HG03469 (cell line): ENCODE measurements at regions not wholly inside any gene's neighbourhood (a gene's known extent, or its start where the extent isn't known, plus 50 kb on each side); places are given as distances from the start of the nearest gene placed in this dataset.
A peak's percentile ranks its signal among the peaks of the same experiment; 100 is the strongest.

ENCODE experiments used
- ATAC-seq: cut with Tn5 transposase; IDR thresholded peaks from one replicate; pipeline ENCODE4 v1.9.1; 2021; ENCODE audit warnings: mild to moderate bottlenecking, moderate library complexity, moderate number of reproducible peaks; ENCODE audit not compliant: unreplicated experiment

DNA sequence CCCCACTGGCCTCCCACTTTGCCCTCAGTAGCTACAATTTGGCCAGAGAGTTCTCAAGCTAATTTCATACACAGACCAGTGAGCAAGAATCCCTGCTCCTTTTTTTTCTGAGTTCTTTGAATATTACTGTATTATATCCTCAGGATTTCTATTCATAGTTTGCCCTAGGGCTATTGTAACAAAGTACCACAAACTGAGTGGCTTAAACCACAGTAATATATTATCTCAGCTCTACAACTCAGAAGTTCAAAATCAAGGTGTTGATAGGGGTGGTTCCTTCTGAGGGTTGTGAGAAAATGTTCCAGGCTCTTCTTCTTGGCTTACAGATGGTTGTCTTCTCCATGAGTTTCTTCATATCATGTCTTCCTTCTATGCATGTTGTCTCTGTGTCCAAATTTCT, 289.4 kb upstream of the ESRRG start:
- no peak for ATAC-seq

DNA sequence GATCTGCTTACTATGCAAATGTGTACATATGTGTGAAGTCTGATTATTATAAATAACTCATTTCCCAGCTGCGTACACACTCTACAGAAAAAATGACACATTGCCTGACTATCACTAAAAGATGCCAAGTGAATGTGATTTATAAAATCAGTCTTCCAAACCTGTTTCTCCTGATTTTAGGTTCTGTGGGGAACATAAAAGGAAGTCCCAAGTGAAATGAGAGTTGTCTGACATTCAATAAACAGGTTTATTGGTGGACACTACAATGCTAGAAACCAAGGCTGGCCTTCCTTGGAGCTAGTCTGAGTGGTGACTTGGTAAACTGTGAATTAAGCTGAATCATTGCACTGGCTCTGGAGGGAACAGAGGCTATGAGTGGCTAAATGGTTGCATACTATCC, 287.9 kb upstream of the ESRRG start:
- no peak for ATAC-seq

DNA sequence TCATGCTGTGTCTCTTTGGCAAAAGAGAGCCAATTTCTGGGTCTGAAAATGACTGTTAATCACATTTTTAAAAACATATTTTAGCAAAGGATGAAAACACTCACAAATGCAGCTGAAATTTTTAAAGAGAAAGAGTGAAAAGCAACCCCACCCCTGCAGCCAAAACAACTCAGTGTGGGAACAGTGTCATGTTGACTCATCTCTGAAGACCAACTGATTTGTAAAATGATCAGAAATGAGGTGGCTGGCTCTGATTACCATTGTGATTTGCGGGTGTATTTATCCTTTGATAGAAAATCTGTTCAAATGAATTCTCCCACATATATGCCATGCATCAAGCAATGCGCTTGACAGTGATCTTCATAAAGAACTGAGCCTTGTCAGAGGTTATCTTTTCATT, 287.0 kb upstream of the ESRRG start:
- ATAC-seq, result no peak

DNA sequence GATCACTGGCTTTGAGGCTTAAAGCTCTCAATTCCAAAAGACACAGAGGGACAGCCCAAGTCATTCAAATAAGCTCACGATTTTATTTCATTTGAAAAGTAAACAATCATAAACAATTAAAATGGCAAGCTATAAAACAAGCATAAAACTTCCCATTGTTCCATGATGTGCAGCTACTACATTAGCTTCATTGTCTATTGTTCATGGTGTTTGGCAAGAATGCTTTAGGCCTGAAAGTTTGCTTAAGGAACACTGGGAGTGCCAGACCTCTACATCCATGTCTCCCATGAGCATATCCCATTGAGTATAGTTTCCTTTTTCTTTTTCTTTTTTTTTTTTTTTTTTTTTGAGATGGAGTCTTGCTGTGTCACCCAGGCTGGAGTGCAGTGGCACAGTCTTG, 286.1 kb upstream of the ESRRG start:
- ATAC-seq, result no peak

DNA sequence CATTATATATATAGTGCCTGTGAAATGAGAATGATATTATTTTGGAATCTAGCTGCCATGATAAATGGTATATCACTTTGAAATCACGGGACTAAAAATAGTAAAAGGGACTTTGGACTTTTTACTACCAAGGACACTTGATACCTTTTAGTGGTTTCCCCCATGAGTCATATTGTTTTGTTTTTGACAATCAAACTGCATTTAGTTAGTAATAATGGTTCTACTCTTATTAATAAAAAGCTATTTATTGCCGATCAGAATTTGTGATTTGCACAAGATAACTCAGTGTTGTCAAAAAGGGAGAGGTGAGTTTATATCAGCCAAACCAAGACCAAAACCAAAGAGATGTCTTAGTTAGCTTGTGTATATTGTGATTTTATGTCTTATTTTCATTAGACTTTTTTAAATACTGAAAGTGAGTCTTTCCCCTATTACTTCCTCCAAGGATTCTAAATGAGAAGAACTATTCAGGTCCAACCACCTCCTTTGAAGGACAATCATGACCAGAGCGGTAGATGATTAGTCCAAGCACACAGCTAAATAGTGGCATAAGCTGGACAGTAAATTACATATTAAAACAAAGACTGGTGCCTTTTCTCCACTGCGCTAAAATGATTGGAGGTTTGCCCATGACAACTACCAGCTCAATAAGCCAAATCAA, 281.7 kb upstream of the ESRRG start:
- ATAC-seq, result peak; percentile 53

DNA sequence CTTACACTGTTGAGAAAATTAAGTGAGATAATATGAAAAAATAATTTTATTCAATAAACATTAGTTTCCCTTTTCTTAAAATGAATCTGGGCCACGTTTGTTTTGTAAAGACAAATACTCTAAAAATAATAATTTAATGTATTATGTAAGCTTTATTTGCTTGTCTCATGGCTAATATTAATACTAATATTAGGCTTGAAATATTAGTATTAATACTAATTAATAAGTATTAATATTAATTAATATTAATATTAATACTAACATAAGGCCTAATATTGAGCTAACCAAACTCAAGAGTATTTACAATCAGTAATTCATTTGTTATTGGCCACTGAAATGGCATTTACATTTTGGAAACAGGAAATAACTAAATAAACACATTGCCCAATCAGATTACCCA, 280.1 kb upstream of the ESRRG start:
- no peak for ATAC-seq

DNA sequence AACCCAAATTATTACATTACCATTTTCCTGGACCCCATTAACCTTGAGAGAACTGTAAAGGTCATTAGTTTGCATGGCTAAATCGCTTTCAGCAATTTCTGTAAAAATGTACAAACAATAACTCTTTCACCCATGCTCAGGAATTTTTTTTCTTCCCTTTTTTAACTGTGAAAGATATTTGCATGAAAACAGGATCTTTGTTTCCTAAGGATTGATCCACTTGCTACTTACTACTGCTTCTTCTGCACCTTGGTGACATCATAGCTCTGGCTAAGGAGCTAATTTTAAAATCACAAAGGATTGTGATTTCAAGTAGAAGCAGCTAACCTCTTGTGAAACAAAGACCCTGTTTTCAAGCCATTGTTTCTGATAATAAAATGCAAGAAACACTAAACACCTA, 274.6 kb upstream of the ESRRG start:
- no peak for ATAC-seq

DNA sequence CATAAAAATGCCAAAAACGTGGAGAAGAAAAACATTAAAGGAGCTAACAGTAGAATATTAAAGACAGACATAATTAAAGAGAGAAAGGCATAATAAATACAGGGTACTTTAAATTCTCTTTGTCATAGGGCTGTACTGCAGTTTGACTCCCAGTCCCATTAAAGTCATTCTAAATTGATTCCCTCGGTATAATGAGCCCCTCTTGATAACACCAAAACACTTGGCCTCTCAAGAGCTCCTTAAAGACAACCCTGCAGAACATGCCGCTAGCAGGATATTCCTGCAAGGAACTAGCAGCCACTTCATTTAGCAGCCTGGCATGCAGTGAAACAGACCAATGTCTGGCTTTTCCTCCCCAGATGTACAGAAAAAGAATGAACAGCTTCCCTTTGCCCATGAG, 273.8 kb upstream of the ESRRG start:
- no peak for ATAC-seq

DNA sequence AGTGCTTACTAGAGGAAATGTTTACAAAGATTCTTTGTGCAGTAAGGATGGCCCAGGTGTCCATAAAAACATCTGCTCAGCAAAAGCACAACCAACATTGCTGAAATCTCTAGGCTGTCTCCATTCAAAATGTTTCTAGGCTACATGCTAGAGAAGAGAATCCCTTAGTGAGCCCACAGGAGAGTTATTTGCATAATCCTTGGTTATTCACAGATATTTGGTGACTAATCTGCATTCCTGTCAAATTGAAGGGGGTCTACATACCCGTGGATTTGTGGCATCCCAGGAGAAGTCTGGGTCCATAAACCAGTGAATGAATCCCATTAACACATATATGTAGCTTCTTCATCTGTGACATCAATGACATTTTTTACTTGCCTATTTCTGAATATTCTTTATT, 261.3 kb upstream of the ESRRG start:
- no peak for ATAC-seq

DNA sequence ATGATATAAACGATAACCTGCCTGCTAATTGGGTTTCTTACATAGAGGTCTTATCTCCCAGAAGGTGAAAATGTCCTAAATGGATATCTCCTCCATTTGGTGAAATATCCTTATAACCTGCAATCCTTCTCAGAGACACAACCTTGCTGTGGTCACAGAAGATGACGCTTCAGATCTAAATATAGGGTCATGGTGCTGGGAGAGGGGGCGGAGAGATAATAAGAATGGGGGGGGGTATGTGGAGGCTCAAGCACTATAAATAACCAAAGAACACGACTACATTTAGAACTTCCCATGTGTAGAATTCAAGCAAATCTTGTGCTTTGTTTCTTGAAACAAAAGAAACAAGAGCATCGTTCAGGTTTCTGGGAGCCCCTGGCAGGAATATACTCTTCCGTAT, 260.6 kb upstream of the ESRRG start:
- no peak for ATAC-seq

DNA sequence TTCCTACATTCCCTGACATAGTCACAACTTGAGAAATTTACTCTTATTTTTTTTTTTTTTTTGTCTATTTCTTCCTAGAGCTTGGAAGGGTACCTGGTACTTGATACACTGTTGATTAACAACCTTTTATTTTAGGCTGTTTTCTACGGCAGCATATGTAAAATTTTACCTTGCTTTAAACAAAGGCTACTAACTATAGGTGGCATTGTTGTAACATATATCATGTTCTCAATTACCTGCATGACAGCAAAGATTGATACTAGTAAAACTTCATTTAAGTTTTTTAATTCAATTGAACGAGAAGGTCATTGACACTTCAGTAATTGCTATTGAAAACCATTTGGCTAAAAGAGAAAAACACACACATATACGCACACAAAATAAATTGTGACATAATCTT, 238.3 kb upstream of the ESRRG start:
- ATAC-seq, result no peak

DNA sequence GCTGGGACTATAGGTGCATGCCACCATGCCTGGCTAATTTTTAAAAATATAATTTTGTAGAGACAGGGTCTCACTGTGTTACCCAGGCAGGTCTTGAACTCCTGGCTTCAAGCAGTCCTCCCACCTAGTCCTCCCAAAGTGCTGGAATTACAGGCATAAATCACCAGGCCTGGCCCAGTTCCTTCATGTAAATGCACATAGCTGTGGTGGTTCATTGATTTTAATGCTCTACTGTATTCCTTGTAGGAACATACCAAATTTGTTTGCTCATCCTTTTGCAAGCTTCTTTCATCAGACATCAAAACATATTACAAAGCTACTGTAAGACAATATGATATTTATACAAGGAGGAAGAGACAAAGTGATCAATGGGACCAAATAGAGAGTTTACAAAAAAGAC, 237.5 kb upstream of the ESRRG start:
- ATAC-seq, result no peak

DNA sequence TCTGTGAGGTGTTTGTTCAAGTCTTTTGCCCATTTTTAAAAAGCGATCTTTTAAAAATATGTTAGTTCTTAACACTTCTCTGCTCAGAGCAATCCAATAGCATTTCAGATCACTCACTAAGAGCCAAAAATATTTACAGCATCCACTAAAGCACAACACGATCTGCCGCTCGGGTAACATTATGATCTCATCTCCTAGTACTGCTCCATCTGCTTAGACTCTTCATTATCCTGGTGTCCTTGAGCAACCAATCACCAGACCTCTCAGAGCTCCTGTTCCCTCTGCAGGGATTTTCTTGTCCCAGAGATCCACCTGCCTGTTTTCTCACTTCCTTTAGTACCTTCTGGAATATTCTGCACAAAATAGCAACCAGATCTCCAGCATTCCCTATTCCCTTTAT, 235.3 kb upstream of the ESRRG start:
- no peak for ATAC-seq

DNA sequence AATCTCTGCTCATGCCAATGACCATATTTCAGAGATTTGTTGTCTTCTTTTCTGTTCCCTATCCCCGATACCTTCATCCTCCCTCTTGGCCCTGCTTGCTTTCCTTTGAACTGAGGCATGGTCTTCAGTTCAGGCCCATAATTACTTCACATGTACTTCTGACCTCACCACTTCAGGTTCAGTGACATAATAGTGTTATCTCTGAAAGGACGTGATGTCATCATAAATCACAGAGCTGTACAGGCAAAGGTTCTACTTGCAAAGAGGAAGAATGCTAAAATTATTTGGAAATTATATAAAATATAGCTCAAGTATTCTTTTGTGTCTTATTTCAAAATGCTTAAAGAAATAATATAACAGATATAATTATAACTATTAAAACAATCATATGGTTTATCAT, 230.3 kb upstream of the ESRRG start:
- no peak for ATAC-seq

DNA sequence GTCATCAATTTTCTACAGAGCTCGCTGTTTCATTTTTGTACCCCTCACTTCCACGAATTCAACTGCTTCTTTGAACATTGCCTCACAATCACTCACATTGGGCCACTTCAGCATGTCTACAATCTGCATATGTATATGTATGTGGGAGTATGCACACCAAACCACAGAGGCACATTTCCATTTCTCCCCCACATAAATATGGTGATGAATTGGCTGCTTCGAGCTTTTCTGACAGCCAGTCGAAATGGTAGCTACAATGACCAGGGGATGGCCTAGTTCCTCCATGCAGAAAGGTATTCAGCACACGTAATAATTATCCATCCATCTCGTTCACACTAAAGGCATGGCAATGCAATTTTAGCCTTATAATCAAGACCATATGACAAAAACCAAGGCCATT, 229.6 kb upstream of the ESRRG start:
- ATAC-seq, result no peak

DNA sequence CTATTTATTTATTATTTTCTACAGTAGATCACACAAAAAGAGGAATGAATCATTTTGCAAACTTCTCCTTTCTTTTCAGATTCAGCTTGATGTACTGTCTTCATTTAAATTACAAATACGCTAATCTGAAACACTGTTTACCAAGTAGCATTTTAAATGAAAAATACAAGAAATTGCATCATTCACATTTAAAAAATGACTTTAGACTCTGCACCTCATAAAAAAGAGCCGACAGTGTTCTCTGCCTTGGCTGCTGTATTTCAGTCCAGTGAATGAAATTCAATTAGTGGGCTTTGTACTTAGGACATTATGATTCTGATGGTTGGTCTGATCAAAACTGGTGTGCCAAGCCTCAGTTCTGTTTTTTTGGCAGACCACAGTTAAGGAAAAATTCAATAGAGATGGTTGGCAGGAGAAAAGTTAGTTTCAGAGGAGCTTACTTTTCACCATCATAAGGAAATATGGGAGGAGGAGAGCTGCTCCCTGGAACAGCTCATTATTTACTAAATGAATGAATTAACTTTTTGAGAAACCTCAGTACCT, 222.4 kb upstream of the ESRRG start:
- ATAC-seq, result no peak

DNA sequence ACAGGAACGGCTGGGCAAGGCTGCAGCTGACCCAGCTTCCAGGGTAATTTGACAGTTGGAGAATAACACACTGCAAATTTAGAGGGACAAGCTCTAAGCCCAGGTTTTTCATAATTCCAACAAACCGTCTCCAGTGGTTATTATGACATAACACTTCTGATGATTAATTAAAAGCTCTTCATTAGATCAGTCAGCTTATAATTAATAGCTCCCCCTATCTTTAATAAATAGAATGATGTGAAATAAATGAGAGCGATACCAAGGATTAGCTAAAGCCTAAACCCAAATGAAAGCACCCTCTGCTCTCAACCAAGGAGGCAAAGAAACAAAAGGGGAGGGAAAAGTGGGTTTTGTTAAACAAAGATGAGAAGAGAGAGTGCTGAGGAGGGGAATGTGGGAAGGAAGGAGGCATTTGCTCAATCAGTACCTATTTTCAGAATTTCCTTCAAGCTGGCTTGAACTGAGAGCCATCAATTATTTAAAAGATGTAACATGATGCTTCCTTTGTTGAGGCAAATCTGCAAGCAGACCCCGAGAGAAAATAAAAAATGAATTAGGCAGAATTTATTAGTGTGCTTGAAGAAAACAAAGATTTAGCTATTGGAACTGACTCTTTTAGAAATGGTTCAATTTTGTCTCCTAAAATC, 221.8 kb upstream of the ESRRG start:
- ATAC-seq, result no peak

DNA sequence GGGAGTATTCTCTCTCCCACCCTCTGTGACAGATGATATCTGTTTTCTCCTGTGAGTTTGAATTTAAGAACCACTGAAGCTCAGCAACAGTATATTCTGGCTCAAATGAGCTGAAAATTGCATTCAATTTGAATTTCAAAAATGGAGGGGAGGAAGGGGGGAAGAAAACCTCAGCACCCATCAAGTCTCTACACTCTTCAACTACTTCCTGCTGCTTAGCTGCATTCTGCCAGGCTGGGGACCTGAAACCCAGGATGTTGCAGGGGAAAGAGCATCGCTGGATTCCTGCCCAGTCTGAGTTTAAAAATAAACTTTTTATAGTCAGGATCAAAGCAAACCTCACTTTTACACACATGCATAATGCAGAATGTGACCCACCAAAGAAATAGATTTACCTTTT, 214.3 kb upstream of the ESRRG start:
- ATAC-seq, result no peak

DNA sequence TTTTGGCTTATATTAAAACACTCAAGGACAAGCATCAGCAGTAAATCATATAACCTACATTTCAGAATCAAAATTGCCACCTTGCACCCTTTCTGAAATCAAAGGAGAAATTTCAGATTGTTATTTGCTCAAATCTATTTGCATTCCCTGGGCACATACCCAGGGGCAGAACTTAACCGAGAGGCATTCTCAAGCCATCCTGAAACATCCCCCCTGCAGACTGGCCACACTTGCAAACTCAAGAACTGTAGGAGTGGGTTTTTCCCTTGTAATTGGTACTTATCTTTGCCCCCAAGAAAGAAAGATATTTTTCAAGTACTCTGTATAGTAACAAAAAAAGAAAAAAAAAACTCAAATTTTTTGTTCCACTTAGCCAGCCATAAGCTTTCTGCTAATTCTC, 213.6 kb upstream of the ESRRG start:
- ATAC-seq, result no peak

DNA sequence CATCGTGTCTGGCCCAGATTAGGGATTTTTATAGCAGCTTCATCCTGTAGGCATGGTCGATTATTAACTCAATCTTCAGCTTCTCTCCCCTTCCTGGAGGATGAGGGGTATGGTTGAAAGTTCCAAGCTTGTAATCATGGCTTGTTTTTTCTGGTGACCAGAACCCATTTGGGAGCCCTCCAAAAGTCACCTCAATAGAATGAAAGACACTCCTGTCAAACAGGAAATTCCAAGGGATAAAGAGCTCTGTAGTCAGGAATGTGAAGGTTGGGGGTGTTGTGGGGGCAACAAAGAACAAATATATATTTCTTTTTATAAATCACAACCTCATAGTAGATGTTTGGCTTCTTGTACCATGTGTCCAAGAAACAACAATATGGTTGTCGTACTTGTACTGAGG, 212.7 kb upstream of the ESRRG start:
- no peak for ATAC-seq

DNA sequence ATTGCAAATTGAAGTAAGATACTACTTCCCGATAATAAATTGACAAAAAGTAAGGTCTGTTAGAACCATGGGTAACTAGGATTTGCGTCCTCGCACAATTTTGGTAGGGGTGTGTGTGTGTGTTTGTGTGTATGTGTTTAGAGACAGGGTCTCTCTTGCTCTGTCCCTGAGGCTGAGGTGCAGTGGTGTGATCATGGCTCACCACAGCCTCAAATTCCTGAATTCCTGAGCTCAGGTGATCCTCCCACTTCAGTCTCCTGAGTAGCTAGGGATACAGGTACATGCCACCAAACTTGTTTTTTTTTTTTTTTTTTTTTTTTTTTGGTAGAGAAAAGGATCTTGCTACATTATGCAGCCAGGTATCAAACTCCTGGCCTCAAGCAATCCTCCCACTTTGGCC, 209.2 kb upstream of the ESRRG start:
- ATAC-seq, result no peak

DNA sequence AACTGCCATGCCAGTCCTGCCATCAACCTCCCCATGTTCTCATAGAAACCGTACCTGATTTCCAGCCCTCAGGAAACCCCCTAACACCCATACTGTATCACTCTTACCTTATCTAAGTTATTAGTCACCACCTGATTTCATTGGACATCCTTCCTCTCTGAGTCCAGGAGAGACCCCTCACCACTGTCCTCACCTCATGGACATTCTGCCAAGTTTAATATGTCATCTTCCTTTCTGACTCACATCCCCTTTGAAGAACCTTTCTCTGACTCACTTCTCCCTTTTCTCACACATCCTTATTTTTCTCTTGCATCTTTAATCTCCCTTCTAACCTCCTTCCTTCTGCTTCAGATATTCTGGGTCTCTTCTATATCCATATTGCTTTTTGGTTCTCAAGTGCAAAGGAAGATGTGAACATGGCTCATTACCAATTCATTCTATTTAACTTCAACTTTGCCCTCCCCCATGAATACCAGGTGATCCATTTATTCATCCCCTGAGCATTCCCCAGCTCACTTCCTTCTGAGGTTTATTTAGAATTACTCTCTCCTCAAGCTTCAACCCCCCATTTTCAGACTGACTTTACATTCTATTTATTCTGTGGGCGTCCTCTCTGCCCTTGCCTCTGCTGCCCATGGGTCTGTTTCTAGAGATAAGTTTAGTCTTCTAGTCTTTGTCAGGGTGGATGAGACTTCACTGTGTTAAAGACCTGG, 206.8 kb upstream of the ESRRG start:
- no peak for ATAC-seq
